HepG2 (cell line): ENCODE measurements at regions not wholly inside any gene's neighbourhood (a gene's known extent, or its start where the extent isn't known, plus 50 kb on each side); places are given as distances from the start of the nearest gene placed in this dataset.

ENCODE experiments used
- ATAC-seq: fragments of 200-7000 bp; cut with Tn5 transposase; 3 replicates; pipeline ENCODE4 v1.9.1; 2020; ENCODE audit warnings: mild to moderate bottlenecking, moderate library complexity
- BruUV-seq: library from RNA; stranded (reverse); fragments of 400-500 nt; replicated peaks from 2 replicates; lab custom pipeline; 2021; lab: Mats Ljungman, UMichigan
- CTCF ChIA-PET: fragments of 300-600 bp; formaldehyde crosslinking; extraction: SDS; loops from one replicate; lab custom pipeline; 2021; ENCODE audit warnings: low total read pairs, inconsistent platforms, low intra/inter-chr PET ratio; lab: Yijun Ruan, JAX
- POLR2A ChIA-PET: fragments of 350-600 bp; sonication (Branson Sonifier 250); formaldehyde crosslinking; loops from one replicate; lab custom pipeline; 2020; ENCODE audit warnings: antibody characterized with exemption, inconsistent platforms; lab: Yijun Ruan, JAX
- DNase-seq: peaks from one replicate; pipeline ENCODE4 v3.0.0-alpha.2; 2015; ENCODE audit warnings: low spot score
- FAIRE-seq: peaks from 3 replicates; lab custom pipeline; 2011; peaks lifted over from hg19 to GRCh38; lab: Jason Lieb, UNC
- H2AFZ ChIP-seq: one replicate; pipeline ENCODE4 v1.6.1; 2011; ENCODE audit warnings: low read length, inconsistent platforms
- H3K27ac ChIP-seq: fragments of 300-600 bp; 3 replicates; pipeline ENCODE4 v1.8.0; 2011; ENCODE audit warnings: mixed run types, mild to moderate bottlenecking, mixed read lengths, low read length, inconsistent platforms; ENCODE audit not compliant: insufficient read depth; ENCODE audit errors: extremely low read length
- H3K27me3 ChIP-seq, 2 experiments: fragments of 200-600 bp in 1 of 2; 2 replicates in 1 of 2; 3 replicates in 1 of 2; pipeline versions ENCODE4 v1.6.0 to v1.8.0; 2011; ENCODE audit warnings: low read length in 2 of 2, mild to moderate bottlenecking in 2 of 2, moderate library complexity in 2 of 2, inconsistent platforms in 1 of 2; ENCODE audit not compliant: insufficient read depth in 2 of 2, control insufficient read depth in 1 of 2
- H3K36me3 ChIP-seq, 2 experiments: fragments of 200-600 bp in 1 of 2; replicated peaks in 1 of 2; 2 replicates in 1 of 2; 3 replicates in 1 of 2; pipeline versions ENCODE4 v1.5.1 to v1.8.0; 2011; ENCODE audit warnings: low read length in 2 of 2, inconsistent platforms in 1 of 2; ENCODE audit not compliant: insufficient read depth in 2 of 2, control insufficient read depth in 1 of 2
- H3K4me1 ChIP-seq: 2 replicates; pipeline ENCODE4 v1.5.1; 2012; ENCODE audit warnings: low read length, inconsistent platforms; ENCODE audit not compliant: insufficient read depth
- H3K4me2 ChIP-seq: 2 replicates; pipeline ENCODE4 v1.6.0; 2011; ENCODE audit warnings: low read depth, low read length, inconsistent platforms
- H3K4me3 ChIP-seq, 3 experiments: fragments of 200-600 bp in 1 of 3; sonication (generic), shearing (Covaris generic) in 1 of 3; replicated peaks in 1 of 3; 2 replicates each; pipeline ENCODE4 v1.5.1; 2011 to 2016; ENCODE audit warnings: low read length in 3 of 3, inconsistent platforms in 2 of 3, low read depth in 2 of 3, mild to moderate bottlenecking in 2 of 3, control low read depth in 1 of 3, mixed read lengths in 1 of 3; ENCODE audit not compliant: insufficient read depth in 1 of 3
- H3K79me2 ChIP-seq: one replicate; pipeline ENCODE4 v1.6.1; 2011; ENCODE audit warnings: low read length, inconsistent platforms; ENCODE audit not compliant: insufficient read depth
- H3K9ac ChIP-seq: 2 replicates; pipeline ENCODE4 v1.6.0; 2011; ENCODE audit warnings: mild to moderate bottlenecking, low read depth, low read length, inconsistent platforms; ENCODE audit not compliant: insufficient read depth
- H3K9me3 ChIP-seq: 2 replicates; pipeline ENCODE4 v1.5.1; 2012; ENCODE audit warnings: mild to moderate bottlenecking, low read length
- H4K20me1 ChIP-seq: 2 replicates; pipeline ENCODE4 v1.6.0; 2011; ENCODE audit warnings: inconsistent platforms, mild to moderate bottlenecking, low read length, moderate library complexity; ENCODE audit not compliant: insufficient read depth
- BATF2 ChIP-seq: sonication (generic); formaldehyde crosslinking; IDR thresholded peaks from 2 replicates; pipeline ENCODE4 v1.8.0; 2022; ENCODE audit warnings: mild to moderate bottlenecking, missing genetic modification reagents, moderate library complexity
- BHLHE40 ChIP-seq: IDR thresholded peaks from 2 replicates; pipeline ENCODE4 v1.6.1; 2011; ENCODE audit warnings: low read length, improper control_type of control experiment
- CEBPG ChIP-seq: IDR thresholded peaks from 2 replicates; pipeline ENCODE4 v1.6.1; 2016
- DR1 ChIP-seq: sonication (generic); formaldehyde crosslinking; IDR thresholded peaks from 2 replicates; pipeline ENCODE4 v1.8.0; 2021; ENCODE audit warnings: mild to moderate bottlenecking, missing genetic modification reagents, inconsistent platforms
- DRAP1 ChIP-seq: IDR thresholded peaks from 2 replicates; pipeline ENCODE4 v1.6.1; 2016; ENCODE audit warnings: missing genetic modification reagents, missing compliant biosample characterization
- MAFK ChIP-seq, 2 experiments: IDR thresholded peaks in 1 of 2; conservative IDR thresholded peaks in 1 of 2; 2 replicates each; pipeline ENCODE4 v1.6.1; 2011; ENCODE audit warnings: improper control_type of control experiment in 2 of 2, low read length in 2 of 2
- NCOA1 ChIP-seq: sonication (generic); formaldehyde crosslinking; IDR thresholded peaks from 2 replicates; pipeline ENCODE4 v1.9.0; 2021; ENCODE audit warnings: missing genetic modification reagents
- NCOR1 ChIP-seq: fragments of 200-600 bp; sonication (generic); IDR thresholded peaks from 2 replicates; pipeline ENCODE4 v1.7.0; 2017; ENCODE audit warnings: antibody characterized with exemption, low read length, borderline replicate concordance
- PRPF4 ChIP-seq: fragments of 200-400 bp; formaldehyde crosslinking; IDR thresholded peaks from 2 replicates; pipeline ENCODE4 v1.6.1; 2016; ENCODE audit warnings: low read length, low read depth; ENCODE audit not compliant: poor library complexity, severe bottlenecking
- SIX1 ChIP-seq: sonication (generic); formaldehyde crosslinking; IDR thresholded peaks from 2 replicates; pipeline ENCODE4 v1.4.0; 2020; ENCODE audit warnings: missing genetic modification reagents, borderline replicate concordance
- SIX4 ChIP-seq: sonication (generic); formaldehyde crosslinking; IDR thresholded peaks from 2 replicates; pipeline ENCODE4 v1.4.0; 2020; ENCODE audit warnings: missing genetic modification reagents
- ZEB1 ChIP-seq: IDR thresholded peaks from 2 replicates; pipeline ENCODE4 v1.6.1; 2012; ENCODE audit warnings: mild to moderate bottlenecking, low read depth, inconsistent platforms; ENCODE audit not compliant: insufficient replicate concordance
- ZNF557 ChIP-seq: sonication (generic); formaldehyde crosslinking; IDR thresholded peaks from 2 replicates; pipeline ENCODE4 v1.4.0; 2020; ENCODE audit warnings: missing genetic modification reagents
- ZNF670 ChIP-seq: sonication (generic); formaldehyde crosslinking; IDR thresholded peaks from 2 replicates; pipeline ENCODE4 v1.8.0; 2022; ENCODE audit warnings: mild to moderate bottlenecking, missing genetic modification reagents, borderline replicate concordance
- WGBS: methylation state at CpG from one replicate; pipeline ENCODE4 v1.1.6; 2017; ENCODE audit warnings: low lambda C conversion rate; 5-methylcytosine and 5-hydroxymethylcytosine counted together
- in situ Hi-C: cut with HindIII; loops from 2 replicates; pipeline ENCODE4 v1.10.0; 2017; ENCODE audit warnings: low pct_unique_long_range_greater_than_20kb; ENCODE audit not compliant: extremely low pct_ligation_motif_present
- intact Hi-C: fragments of 100-400 bp; cut with micrococcal nuclease; formaldehyde crosslinking; loops from one replicate; pipeline ENCODE4 v1.10.0; 2022; ENCODE audit not compliant: unreplicated experiment

- ATAC-seq (peak; percentile 91), DNase-seq (peak; percentile 33), FAIRE-seq (no peak)
- Histone ChIP-seq H3K9ac (no peak overlapping the region), H3K4me3 (no peak overlapping the region), H3K4me2 (no peak overlapping the region), H3K79me2 (no peaks in the 10 kb centered on the region), H3K36me3 (no peaks in the 10 kb centered on the region), H3K27me3 (no peaks in the 10 kb centered on the region), H4K20me1 (no peaks in the 10 kb centered on the region), H3K27ac (no peak overlapping the region), H3K9me3 (no peaks in the 10 kb centered on the region), H2AFZ (no peak overlapping the region), H3K4me1 (peaks cover 11% of the 10 kb centered on the region; the same call in 1 of the 2 replicates)
- in situ Hi-C loops: no loop called here
- 0% methylated on average over 3 of the region's 3 CpGs for WGBS
- ChIA-PET CTCF (no interaction called here), POLR2A (no interaction called here)
- BruUV-seq: no TSS peak
- intact Hi-C loops: no loop called here
- peak in 1 of 2 experiments; percentile 25; a peak in 1 of 4 replicates for TF ChIP-seq MAFK (conservative IDR thresholded peaks at IDR 0.05 in 1 of 2, IDR thresholded peaks at IDR 0.05 in 1 of 2; ENCODE audit: low read length in 2 of 2)
- TF ChIP-seq DR1 (CRISPR knock-in tag): no peak
- peak; percentile 67; the same call in 1 of the 2 replicates for TF ChIP-seq SIX1 (CRISPR knock-in tag)
- peak; percentile 93 for TF ChIP-seq SIX4 (CRISPR knock-in tag)
- 0 out of 2 replicates have a peak, but pooled peaks have one; percentile 5 for TF ChIP-seq CEBPG (CRISPR knock-in tag)
- TF ChIP-seq NCOA1 (CRISPR knock-in tag): no peak
Observed at GRCh38 chr12:84727961-84728360, 184.6 kb downstream of the SLC6A15 start.

GRCh38 chr12:84726780-84727179, 185.8 kb downstream of the SLC6A15 start:
- intact Hi-C loops (no loop called here), in situ Hi-C loops (no loop called here)
- no peaks in the 10 kb centered on the region for H3K9me3 ChIP-seq
- H3K36me3 ChIP-seq: no peaks in the 10 kb centered on the region
- no peak overlapping the region for H3K4me2 ChIP-seq
- FAIRE-seq: no peak
- ChIA-PET POLR2A (no interaction called here), CTCF (no interaction called here)
- no peak overlapping the region for H3K4me3 ChIP-seq
- H3K27ac ChIP-seq: no peak overlapping the region
- DNase-seq: no peak
- 26% methylated on average over 2 of the region's 2 CpGs for WGBS
- no peak overlapping the region for H3K9ac ChIP-seq
- no TSS peak for BruUV-seq
- H3K4me1 ChIP-seq: peaks cover 11% of the 10 kb centered on the region; the same call in 1 of the 2 replicates
- no peaks in the 10 kb centered on the region for H3K79me2 ChIP-seq
- H2AFZ ChIP-seq: no peak overlapping the region
- H3K27me3 ChIP-seq: no peaks in the 10 kb centered on the region
- ATAC-seq: no peak
- no peaks in the 10 kb centered on the region; the same call in 1 of the 2 replicates for H4K20me1 ChIP-seq
- no peak for TF ChIP-seq ZNF557 (CRISPR knock-in tag)
- no peak for TF ChIP-seq DRAP1 (CRISPR knock-in tag)
- TF ChIP-seq PRPF4: no peak
- no peak for TF ChIP-seq NCOR1
- no peak for TF ChIP-seq BATF2 (CRISPR knock-in tag)
- no peak for TF ChIP-seq BHLHE40
- TF ChIP-seq ZEB1: no peak
- TF ChIP-seq ZNF670 (CRISPR knock-in tag): no peak
